ENCODE measurements at regions not wholly inside any gene's neighbourhood (a gene's known extent, or its start where the extent isn't known, plus 50 kb on each side); places are given as distances from the start of the nearest gene placed in this dataset.

DNA sequence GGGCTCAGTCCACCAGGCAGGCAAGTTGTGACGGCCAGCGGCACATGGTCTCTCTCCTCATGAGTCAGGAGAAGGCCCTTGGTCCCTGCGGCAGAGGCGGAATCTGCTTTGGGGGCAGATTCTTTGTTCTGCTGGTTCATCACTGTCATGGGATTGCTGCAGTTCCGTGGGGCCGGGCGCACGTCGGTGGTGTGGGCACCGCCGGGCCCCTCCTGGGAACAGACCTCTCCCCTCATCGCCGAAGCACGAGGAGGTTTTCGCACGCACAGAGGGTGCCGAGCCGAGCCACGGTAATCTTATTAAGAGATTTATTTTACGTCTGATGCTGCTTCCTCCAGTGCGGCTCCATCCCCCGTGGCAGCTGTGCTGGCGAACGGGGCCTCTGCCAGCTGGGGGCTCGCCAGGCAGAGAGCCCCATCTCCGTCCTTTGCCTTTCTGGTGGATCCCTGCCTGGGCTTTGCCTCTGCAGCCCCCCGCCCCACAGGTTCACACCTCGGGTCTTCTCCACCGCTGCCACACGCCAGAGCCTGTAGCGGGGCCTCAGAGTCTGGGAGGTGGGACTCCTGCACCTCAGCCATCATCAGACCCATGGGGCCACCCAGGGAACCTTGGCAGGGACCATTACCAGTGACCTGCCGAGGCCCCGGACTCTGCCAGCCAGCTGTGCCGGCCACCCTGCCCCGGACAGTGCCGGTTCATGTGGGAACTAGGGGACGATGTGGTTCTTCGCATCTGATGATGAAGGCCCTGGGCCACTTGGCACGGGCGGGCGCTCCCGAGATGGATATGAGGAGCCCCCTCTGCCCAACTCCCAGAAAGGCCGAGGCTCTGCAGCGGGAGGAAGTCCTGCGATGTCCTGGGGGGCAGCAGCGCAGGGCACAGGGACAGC is 86.7 kb upstream of the NKX1-1 start:
- no peak for DNase-seq

DNA sequence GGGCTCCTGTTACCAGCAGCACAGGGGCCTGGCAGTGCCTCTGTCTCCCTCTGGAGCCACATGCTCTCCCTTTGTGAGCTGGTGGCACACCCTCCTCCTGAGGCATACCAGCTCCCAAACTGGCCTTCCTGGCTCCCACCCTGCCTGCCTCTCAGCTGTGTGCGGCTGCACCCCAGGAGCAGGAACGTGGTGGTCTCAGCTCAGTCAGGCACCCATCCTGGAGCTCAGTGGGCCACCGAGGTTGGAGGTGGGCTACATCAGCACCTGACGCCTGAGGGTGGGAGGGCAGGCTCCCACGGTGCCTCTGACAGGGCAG is 85.9 kb upstream of the NKX1-1 start:
- no peak for DNase-seq

DNA sequence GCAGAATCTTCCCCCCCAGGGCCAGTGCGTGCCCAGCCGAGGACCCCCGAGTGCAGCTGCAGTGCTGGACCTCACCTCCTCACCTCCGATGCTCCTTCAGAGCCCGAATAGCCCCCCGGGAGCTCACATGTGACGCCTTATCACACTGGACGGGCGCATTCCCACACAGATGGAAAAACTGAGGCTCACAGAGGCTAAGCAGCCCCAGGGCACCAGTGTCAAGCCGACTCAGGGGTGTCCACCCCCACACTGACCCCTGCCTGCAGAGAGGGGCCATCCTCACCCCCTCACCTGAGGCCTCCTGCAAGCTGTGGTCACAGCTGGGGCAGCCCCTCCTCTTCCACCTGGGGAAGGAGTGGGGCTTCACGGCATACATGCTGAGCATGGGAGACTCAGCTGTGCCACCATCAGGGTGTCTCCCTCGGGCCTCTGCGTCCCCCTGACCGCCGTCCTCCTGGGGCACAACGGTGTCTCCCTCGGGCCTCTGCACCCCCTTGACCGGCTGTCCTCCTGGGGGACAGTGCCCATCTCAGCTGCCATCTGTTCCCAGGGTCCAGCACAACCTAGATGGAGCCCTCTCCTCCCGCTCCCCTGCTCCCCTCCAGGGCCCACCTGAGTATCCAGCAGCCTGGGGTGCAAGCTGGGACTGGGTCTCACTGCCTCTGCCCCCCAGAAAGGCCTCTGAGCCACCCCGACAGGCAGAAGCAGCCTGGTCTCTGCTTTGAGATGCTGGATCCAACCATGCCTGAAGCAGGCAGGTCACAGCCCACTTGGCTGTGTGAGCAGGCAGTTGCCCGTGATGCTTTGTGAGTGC is 85.3 kb upstream of the NKX1-1 start:
- DNase-seq, result no peak

DNA sequence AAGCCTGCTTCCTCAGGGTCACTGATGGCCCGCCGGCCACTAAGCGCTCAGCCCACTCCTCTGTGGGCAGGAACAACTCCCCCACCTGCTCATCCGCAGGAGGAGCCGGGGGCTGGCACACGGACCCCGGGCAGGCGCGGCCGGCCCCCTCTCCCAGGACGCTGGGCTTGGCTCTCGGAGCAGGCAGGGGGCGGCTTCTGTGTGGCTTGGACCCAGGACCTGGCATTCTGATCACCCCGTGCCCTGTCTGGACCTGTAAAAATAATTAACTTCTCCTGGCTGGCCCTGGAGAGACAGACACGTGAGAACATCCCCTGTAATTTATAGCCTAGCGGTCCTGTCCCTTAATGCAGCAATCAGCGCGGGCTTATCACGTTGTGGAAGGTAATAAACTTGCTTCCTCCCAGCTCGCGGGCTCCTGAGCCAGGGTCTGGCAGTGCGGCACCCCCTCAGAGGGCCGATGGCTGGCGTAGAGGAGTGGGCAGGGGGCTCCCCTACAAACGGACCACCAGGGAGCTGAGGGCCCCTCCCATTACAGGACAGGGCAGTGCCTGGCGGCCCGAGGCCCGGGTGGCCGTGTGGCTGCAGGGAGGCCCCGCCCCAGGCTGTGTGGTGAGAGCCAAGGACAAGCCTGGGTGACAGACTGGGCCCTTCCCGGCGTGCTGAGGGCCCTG is 84.5 kb upstream of the NKX1-1 start:
- no peak for DNase-seq

DNA sequence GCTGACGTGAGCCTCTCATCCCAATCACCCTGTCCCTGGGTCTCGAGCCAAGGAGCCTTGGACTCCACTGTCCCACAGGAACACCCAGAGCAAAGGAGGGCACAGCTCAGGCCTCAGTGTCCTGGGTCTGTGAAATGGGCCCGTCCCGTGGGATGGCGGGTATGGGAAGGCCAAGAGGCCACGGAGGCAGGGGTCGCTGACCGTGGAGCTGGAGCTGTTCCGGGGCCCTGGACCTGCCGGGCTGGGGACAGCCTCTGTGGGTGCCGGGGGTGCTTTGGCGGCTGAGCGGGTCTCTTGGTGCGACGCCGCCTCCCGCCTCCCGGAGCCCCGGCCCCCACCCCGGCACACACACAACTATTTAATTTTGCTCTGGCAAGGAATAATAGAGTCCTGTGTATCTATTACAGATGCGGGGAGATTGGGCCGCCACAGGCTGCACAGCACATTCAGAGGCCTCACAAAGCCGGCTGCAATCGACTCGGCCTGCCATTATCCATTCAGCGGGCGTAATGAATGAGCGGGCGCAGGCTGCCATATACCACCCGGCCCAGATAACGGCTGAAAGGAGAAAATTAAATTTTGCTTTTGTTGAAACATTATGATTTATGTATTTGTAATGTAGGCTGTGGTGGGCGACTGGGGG is 83.9 kb upstream of the NKX1-1 start:
- DNase-seq, result no peak

DNA sequence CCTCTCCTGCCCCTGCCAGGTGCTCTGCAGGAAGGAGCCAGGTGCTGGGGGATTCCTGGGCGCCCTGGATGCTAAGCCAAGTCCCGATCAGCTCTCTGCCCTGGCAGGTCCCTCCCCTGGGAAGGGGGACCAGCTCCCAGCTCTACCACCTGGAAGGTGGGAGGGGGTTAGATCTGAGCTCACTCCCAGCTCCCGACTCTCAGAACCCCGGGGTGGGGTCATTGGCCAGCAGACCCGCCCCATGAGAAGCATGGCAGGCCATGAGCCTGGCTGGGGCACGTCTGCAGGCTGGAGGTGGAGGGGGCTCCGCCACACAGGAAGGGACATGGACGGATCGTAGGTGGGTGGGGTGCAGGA is 83.4 kb upstream of the NKX1-1 start:
- no peak for DNase-seq

DNA sequence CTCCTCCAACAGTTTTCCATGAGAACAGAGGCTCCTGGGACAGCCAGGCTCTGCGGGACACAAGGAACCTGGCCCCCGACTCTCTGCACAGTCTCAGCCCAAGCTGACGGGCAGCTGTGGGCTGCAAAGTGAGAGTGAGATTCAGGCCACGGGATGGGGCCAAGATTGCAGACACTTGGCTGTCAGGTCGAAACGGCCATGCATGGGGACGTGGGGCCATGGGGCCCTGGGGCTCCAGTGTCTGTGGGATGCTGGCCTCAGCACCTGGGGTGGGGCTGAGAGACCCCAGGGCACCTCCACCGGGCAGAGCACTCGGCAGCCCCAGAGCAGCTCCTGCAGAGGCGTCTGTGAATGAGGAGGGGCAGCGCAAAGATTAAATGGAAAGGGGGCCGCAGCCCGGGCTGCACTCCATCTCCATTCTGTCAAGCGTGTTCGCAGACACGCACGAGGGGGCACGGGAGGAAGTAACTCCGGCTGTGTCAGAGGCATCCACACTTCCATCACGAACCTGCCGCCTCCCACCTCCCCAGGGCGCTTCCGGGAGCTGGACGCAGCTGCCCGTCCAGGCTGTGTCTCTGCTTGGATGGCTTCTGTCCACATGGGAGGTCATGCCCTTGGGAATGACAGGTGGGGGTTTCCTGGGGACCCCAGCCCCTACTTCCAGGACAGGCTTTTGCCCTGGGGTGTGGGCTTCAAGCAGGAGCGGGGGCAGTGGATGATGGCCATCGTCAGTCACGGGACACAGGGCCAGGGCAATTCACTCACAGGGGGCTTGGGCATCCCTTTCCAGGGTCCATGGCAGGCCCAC is 82.8 kb upstream of the NKX1-1 start:
- DNase-seq, result no peak

DNA sequence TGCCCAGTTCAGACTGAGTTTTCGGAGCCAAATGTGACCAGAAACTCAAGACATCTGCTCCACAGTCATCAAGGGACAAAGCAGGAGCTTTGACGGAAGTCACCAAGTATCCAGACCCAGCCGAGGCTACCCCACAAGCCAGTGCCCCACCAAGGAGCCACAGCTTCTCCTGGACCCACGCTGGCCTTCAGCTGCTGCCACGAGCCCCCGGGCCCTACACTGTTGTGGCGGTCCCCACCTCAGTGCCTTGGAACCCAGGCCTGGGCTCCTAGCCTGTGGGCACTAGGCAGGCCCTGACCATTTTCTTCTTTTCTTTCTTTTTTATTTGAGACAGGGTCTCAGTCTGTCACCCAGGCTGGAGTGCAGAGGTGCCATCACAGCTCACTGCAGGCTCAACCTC is 82.1 kb upstream of the NKX1-1 start:
- no peak for DNase-seq

DNA sequence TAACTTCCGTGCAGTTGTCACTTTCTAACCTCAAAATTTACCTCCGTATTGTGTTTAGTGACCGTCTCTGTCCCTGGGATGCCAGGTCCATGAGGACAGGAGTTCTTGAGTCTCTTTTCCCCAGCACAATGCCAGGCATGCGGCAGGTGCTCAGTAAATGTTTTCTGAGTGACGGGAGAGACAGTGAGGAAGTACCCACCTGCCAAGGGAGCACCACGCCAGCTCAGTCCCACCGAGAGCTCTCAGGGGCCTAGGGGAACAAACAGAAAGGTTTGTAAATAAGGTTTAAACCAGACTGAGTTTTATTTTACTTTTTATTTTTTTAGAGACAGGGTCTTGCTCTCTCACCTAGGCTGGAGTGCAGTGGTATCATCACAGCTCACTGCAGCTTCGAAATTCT is 81.5 kb upstream of the NKX1-1 start:
- DNase-seq, result no peak

DNA sequence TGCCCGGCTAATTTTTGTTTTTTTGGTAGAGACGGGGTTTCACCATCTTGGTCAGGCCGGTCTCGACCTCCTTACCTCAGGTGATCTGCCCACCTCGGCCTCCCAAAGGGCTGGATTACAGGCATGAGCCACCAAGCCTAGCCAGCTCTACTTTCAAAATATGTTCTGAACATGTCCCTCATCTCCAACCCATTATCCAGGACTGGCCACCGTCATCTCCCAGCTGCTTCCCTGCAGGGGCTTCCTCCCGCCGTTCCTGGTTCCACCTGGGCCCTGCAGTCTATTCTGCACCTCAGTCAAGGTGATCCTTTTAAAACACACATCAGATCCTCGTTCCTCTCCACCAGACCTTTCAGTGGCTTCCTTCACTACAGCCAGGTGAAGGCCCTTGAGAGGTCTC is 80.9 kb upstream of the NKX1-1 start:
- DNase-seq, result no peak

DNA sequence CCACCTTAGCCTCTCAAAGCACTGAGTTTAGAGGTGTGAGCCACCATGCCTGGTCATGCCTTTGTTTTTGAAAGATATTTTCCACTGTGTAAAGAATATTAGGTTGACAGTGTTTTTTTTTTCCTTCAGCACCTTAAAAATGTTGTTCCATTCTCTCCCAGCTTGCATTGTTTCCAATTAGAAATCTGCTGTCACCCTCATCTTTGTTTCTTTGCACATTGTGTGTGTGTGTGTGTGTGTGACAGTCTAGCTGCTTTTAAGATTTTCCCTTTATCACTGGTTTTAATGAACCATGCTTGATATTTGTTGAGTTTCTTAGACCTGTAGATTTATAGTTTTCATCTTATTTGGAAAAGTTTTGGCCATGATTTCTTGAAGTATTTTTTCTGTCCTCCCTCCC is 79.0 kb upstream of the NKX1-1 start:
- no peak for DNase-seq

DNA sequence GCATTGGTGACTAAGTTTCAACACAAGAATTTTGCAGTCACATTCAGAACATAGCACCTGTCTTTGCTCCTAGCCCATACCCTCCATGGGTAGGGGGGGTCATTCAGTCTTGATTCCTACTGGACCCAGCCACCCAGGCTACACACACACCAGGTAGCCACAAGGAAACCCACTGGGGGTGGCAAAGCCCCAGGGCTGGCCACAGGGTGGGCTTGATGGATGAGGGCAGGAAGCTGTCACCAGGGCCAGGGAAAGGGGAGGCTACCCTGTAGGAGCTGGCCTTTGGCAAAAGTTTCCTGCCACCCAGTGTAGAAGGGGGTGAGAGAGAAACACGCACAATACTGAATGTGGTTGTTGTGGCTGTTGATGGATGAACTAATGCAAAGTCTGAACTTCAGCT is 74.5 kb upstream of the NKX1-1 start:
- DNase-seq, result no peak

DNA sequence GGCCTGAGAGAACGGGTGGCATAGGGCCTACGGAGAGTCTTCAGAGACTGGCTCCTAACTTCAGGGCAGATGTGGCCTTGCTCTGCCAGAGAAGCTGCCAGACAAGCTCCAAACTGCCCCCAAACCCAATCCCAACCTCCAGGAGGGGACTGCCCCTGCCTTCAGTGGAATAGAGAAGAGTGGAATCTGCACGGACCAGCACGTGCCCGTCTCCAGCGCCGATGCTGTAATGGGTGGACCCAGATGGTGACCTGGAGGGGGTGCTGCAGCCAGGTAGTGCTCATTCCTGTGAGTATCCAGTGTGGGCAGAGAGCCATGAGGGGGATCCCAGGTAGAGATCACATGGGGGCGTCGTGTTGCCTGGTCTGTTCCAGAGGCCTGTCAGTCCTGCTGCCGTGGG is 73.2 kb upstream of the NKX1-1 start:
- no peak for DNase-seq

DNA sequence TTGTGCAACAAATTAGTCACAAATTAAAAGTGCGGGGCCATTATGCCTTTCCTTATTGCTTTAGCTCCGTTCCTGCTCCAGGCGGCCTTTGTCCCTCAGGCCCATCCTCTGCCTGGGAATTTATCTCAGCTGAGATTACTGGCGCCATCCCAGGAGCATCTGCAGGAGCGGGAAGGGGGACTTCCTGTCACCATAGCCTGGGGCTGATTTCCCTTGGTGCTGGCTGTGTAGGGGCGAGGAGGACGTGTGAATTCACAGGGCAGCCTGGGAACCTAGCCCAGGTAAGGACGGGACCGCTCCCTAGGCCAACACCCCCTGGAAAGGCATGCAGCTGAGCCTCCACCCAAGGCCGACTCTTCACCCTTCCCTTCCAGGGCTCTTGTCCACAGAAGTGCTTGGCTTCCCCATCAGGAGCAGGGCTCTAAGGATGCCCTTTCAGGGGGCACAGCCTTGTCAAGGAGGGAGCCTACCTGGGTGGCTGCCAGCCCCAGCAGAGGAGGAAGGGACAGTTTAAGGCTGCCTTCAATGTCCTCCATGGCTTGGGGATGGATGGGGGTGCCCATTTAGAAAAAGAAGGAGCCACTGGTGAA is 72.6 kb upstream of the NKX1-1 start:
- DNase-seq, result no peak

DNA sequence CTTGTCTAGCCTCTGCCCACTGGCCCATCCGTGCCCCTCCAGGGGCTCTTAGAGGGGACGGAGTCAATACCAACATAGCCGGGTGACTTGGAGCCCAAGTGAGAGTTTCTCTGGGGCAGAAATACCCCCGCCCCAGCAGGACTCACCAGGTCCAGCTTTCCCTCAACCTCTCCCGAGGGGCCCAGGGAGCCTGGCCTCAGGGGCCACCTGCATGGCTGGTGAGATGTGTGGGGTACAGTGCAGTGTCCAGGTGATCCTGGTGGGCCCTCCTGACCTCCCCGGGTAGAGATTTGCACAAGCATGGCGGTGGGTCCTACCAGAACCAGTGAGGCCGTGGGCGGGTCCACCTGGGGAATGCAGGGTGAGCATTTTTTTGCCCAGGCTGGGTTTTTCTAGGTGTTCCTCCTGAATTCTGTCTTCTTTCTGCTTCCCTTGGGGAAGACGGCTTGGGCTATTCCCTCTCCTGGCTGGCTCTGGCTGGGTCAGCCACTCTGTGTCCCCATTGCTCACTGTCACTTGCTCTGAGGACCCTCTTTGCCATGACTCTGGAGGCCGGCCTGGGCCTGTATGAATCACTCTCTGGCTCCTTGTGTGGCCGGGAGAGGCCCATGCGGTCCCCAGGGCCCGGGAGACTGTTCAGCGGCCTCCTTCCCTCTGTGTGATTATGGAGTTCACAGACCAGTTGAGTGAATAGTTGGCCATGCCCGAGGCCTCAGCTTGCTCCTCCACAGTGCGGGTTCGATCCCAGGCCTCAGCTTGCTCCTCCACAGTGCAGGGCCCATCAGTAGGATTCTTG is 71.0 kb upstream of the NKX1-1 start:
- DNase-seq, result no peak

DNA sequence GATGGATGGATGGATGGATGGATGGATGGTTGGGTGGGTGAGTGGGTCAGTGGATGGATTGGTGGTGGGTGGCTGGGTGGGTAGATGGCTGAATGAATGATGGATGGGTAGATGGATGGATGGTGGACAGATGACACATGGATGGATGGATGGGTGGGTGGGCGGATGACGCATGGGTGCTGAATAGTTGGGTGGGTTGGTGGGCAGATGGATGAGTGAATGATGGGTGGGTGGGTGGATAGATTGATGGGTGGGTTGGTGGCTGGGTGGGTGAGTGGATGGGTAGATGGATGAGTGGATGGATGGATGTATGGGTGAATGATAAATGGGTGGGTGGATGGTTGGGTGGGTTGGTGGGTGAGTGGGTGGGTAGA is 69.9 kb upstream of the NKX1-1 start:
- no peak for DNase-seq

DNA sequence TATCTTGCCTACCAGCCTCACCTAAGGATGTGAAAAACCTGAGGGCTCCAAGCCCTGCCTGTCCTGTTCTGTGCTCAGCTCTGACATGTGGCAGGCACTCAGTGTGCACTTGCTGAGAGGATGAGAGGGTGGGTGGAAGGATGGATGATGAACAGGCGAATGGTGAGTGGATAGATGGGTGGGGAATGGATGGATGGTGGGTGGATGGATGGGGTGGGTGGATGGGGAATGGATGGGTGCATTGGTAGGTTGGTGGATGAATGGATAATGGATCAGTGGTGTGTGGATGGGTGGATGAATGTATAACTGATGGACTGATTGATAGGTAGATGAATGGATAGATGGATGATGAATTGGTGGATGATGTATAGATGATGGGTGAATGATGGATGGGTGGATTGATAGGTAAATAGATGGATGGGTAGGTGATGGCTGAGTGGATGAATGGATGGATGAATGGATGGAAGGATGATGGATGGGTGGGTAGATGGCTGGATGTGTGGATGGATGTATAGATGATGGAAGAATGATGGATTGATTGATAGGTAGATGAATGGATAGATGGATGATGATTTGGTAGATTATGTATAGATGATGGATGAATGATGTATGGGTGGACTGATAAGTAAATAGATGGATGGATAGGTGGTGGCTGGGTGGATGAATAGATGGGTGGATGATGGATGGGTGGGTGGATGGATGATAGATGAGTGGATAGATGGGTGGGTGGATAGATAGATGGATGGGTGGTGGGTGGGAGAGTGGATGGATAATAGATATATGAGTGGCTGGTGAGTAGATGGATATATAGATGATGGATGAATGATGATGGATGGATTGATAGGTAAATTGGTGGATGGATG is 69.3 kb upstream of the NKX1-1 start:
- no peak for DNase-seq

DNA sequence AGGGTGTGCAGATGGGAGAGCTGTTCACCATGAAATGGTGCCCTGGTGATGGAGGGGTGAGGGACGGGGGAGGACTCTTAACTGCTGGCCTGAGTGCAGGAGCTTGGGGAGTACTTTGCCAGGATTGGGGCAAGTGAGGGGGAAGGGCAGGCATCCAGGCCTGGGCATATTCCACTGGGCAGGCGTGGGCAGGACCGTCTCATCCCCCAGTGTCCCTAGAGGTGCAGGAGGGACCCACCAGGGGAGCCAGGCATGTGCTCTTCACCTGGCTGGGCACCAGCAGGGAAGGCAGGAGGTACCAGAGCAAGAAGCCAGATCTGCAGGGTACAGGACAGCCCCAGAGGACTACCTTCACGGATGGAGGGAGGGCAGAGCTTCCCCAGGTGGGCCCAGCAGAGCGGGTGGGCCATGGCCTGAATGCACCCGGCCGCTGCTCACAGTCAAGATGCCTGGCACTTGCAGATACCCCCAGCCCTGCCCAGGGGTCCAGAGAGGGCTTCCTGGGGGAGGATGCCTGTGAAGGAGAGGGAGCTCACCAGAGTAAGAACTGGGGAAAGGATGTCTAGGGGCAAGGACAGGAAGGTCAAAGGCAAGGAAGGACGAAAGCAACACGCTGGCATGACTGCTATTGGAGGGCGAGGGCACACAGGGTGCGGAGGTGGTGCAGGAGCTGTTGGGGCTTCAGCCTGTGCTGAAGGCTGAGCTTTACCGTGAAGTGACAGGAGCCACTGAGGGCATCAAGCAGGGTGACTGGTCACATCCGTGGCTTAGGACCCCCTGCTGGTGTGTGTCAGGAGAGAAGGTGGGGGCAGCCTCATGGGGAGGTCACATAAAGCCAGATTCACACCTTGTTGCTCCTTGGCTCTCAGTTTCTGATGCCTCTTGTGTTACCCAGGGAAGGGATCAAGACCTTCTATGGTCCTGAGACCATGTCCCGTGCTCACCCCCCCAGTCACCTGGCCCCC is 68.2 kb upstream of the NKX1-1 start:
- no peak for DNase-seq

DNA sequence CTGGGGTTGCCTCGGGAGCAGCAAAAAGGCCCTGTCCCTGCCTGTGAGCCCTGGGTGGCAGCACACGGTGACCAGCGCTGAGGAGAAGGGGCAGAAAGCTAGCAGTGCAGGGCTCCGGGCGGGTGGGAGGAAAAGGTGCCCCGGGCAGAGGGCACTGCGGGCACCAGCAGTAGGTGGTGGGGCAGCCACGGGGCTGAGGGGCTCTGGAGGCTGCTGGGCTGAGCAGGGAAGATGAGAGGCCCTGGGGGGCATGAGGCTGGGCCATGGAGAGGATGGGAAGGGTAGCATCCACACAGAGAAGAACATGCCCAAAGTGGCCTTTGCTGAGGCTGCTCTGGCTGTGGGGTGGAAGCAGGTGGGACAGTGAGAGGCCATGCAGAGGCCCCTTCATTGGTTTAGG is 67.5 kb upstream of the NKX1-1 start:
- DNase-seq, result no peak

Measured in DMS53 (cell line).